ENCODE measurements at regions not wholly inside any gene's neighbourhood (a gene's known extent, or its start where the extent isn't known, plus 50 kb on each side); places are given as distances from the start of the nearest gene placed in this dataset.

- Histone ChIP-seq H3K9me1 (replicated peaks; ENCODE audit: control insufficient read depth, extremely low read depth, insufficient read depth, low read length) (no peaks in the 10 kb centered on the region), H3K9me3 (replicated peaks; ENCODE audit: control insufficient read depth, insufficient read depth, low read length) (no peaks in the 10 kb centered on the region), H2AFZ (ENCODE audit: low read depth, low read length) (no peak overlapping the region), H3K79me2 (ENCODE audit: control insufficient read depth, insufficient read depth, low read length) (no peaks in the 10 kb centered on the region), H3K4me2 (ENCODE audit: insufficient read depth, low read length) (no peak overlapping the region), H3K27me3 (ENCODE audit: control insufficient read depth in 2 of 2, insufficient read depth in 2 of 2, low read length in 2 of 2) (no peaks in the 10 kb centered on the region), H3K27ac (ENCODE audit: insufficient read depth, low read depth, low read length) (no peak overlapping the region), H4K20me1 (replicated peaks; ENCODE audit: control insufficient read depth, extremely low read depth, insufficient read depth, low read length) (no peaks in the 10 kb centered on the region), H3K4me1 (ENCODE audit: control insufficient read depth, extremely low read depth, insufficient read depth, low read length) (no peaks in the 10 kb centered on the region), H3K4me3 (replicated peaks in 1 of 3; ENCODE audit: insufficient read depth in 1 of 3, low read depth in 1 of 3, low read length in 3 of 3) (no peak overlapping the region), H3K36me3 (ENCODE audit: control insufficient read depth in 2 of 2, extremely low read depth in 1 of 2, insufficient read depth in 2 of 2, low read length in 2 of 2) (no peaks in the 10 kb centered on the region), H3K9ac (replicated peaks; ENCODE audit: extremely low read depth, insufficient read depth, low read length) (no peak overlapping the region)
- intact Hi-C loops (cut with micrococcal nuclease) = no loop called here
- dilution Hi-C loops (cut with MboI; ENCODE audit: extremely low pct_ligation_motif_present, low sequenced_read_pairs) = no loop called here
- no TSS peak for BruUV-seq (replicated peaks)
- no peak for TF ChIP-seq MYC (IDR thresholded peaks at IDR 0.05; ENCODE audit: low read depth, low read length)
- no peak for TF ChIP-seq EZH2 (IDR thresholded peaks at IDR 0.05; ENCODE audit: borderline replicate concordance, low read depth, low read length, severe bottlenecking)
- TF ChIP-seq POLR2AphosphoS5 (IDR thresholded peaks at IDR 0.05; ENCODE audit: insufficient read depth, low read depth, low read length) = no peak
- TF ChIP-seq POLR2A (IDR thresholded peaks at IDR 0.05; ENCODE audit: low read depth, low read length) = no peak
- TF ChIP-seq GATA2 (IDR thresholded peaks at IDR 0.05; ENCODE audit: insufficient read depth, insufficient read length, low read depth, low read length) = no peak
- ChIA-PET POLR2A (no interaction called here), CTCF (no interaction called here)
- no peak for DNase-seq (ENCODE audit: low read depth, low spot score)
- no peak for FAIRE-seq
Observed at GRCh38 chr4:156101571-156101970, 147.9 kb upstream of the CTSO start.

- H3K27me3 ChIP-seq (ENCODE audit: control insufficient read depth in 2 of 2, insufficient read depth in 2 of 2, low read length in 2 of 2) = no peaks in the 10 kb centered on the region
- CTCF ChIA-PET = no interaction called here
- no peaks in the 10 kb centered on the region for H3K79me2 ChIP-seq (ENCODE audit: control insufficient read depth, insufficient read depth, low read length)
- H3K9ac ChIP-seq (replicated peaks; ENCODE audit: extremely low read depth, insufficient read depth, low read length) = no peak overlapping the region
- BruUV-seq (replicated peaks) = no TSS peak
- H2AFZ ChIP-seq (ENCODE audit: low read depth, low read length) = no peak overlapping the region
- no peak for TF ChIP-seq POLR2AphosphoS5 (IDR thresholded peaks at IDR 0.05; ENCODE audit: insufficient read depth, low read depth, low read length)
- no peak for TF ChIP-seq POLR2A (IDR thresholded peaks at IDR 0.05; ENCODE audit: low read depth, low read length)
- no peak for TF ChIP-seq MYC (IDR thresholded peaks at IDR 0.05; ENCODE audit: low read depth, low read length)
- no peak for TF ChIP-seq EZH2 (IDR thresholded peaks at IDR 0.05; ENCODE audit: borderline replicate concordance, low read depth, low read length, severe bottlenecking)
- no peaks in the 10 kb centered on the region for H4K20me1 ChIP-seq (replicated peaks; ENCODE audit: control insufficient read depth, extremely low read depth, insufficient read depth, low read length)
- H3K36me3 ChIP-seq (ENCODE audit: control insufficient read depth in 2 of 2, extremely low read depth in 1 of 2, insufficient read depth in 2 of 2, low read length in 2 of 2) = no peaks in the 10 kb centered on the region
- H3K4me3 ChIP-seq (replicated peaks in 1 of 3; ENCODE audit: insufficient read depth in 1 of 3, low read depth in 1 of 3, low read length in 3 of 3) = no peak overlapping the region
- intact Hi-C loops (cut with micrococcal nuclease) (no loop called here), dilution Hi-C loops (cut with MboI; ENCODE audit: extremely low pct_ligation_motif_present, low sequenced_read_pairs) (no loop called here)
- no peak overlapping the region for H3K4me2 ChIP-seq (ENCODE audit: insufficient read depth, low read length)
- H3K27ac ChIP-seq (ENCODE audit: insufficient read depth, low read depth, low read length) = no peak overlapping the region
- H3K9me1 ChIP-seq (replicated peaks; ENCODE audit: control insufficient read depth, extremely low read depth, insufficient read depth, low read length) = no peaks in the 10 kb centered on the region
- no peak for FAIRE-seq
- no peak for DNase-seq (ENCODE audit: low read depth, low spot score)
- H3K9me3 ChIP-seq (replicated peaks; ENCODE audit: control insufficient read depth, insufficient read depth, low read length) = no peaks in the 10 kb centered on the region
- H3K4me1 ChIP-seq (ENCODE audit: control insufficient read depth, extremely low read depth, insufficient read depth, low read length) = no peaks in the 10 kb centered on the region
- POLR2A ChIA-PET = no interaction called here
Observed at GRCh38 chr4:156100651-156101050, 147.0 kb upstream of the CTSO start.

All from endothelial cell of umbilical vein (primary cell).